AG10803 (cell line): ENCODE measurements at regions not wholly inside any gene's neighbourhood (a gene's known extent, or its start where the extent isn't known, plus 50 kb on each side); places are given as distances from the start of the nearest gene placed in this dataset.

Experiments used
- DNase-seq: peaks from one replicate; pipeline ENCODE4 v3.0.0; 2010; ENCODE audit warnings: low read depth
- H3K4me3 ChIP-seq: 2 replicates; pipeline ENCODE4 v1.5.1; 2011; ENCODE audit warnings: mild to moderate bottlenecking, low read length, control low read depth
- CTCF ChIP-seq: conservative IDR thresholded peaks from 2 replicates; pipeline ENCODE4 v1.5.1; 2011; ENCODE audit warnings: mild to moderate bottlenecking, low read length, control low read depth, inconsistent platforms

GRCh38 chr4:44872246-44872645 lies 145.9 kb upstream of the GNPDA2 start:
- no peak for DNase-seq
- TF ChIP-seq CTCF = no peak
- H3K4me3 ChIP-seq = no peak overlapping the region

GRCh38 chr4:44871133-44871532 lies 144.8 kb upstream of the GNPDA2 start:
- no peak for DNase-seq
- H3K4me3 ChIP-seq = no peak overlapping the region
- TF ChIP-seq CTCF = no peak

GRCh38 chr4:44869985-44870384 lies 143.6 kb upstream of the GNPDA2 start:
- no peak overlapping the region for H3K4me3 ChIP-seq
- no peak for DNase-seq
- no peak for TF ChIP-seq CTCF

GRCh38 chr4:44869222-44869882 lies 143.0 kb upstream of the GNPDA2 start:
- DNase-seq = no peak
- no peak overlapping the region for H3K4me3 ChIP-seq

GRCh38 chr4:44861756-44862155 lies 135.4 kb upstream of the GNPDA2 start:
- no peak for TF ChIP-seq CTCF
- H3K4me3 ChIP-seq = no peak overlapping the region
- DNase-seq = no peak

More at GRCh38 chr4:44869222-44869882, 143.0 kb upstream of the GNPDA2 start:
- no peak for TF ChIP-seq CTCF

GRCh38 chr4:44859477-44859876 lies 133.1 kb upstream of the GNPDA2 start:
- DNase-seq = no peak
- H3K4me3 ChIP-seq = no peak overlapping the region
- no peak for TF ChIP-seq CTCF

- H3K4me3 ChIP-seq = no peak overlapping the region
- TF ChIP-seq CTCF = no peak
- no peak for DNase-seq
Measured at GRCh38 chr4:44848466-44848865, 122.1 kb upstream of the GNPDA2 start.
